ENCODE measurements at regions not wholly inside any gene's neighbourhood (a gene's known extent, or its start where the extent isn't known, plus 50 kb on each side); places are given as distances from the start of the nearest gene placed in this dataset.

DNA sequence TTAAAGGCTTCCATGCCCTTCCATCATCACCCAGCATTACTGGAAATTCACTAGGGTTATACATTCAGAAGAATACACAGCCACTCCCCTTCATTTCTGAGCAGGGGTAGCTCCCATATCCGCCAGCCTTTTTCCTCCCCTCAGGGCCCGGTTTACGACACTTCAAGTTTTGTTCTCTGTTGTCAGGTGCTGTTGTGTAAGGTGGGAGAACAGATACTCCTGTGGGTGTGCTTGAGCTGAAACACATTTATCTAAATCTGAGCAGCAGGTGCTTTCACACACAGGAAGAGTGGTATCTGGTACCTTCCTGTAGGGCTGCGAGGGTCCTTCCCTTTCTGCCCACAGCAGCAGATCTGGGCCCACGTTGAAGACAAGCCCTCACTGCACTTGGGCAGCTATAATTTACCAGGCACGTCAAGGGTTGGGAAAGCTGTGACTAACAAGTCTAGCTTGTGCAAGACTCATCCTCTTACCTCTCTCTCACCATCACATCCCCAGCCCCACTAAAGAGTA, 215.8 kb upstream of the RREB1 start:
- no peak for DNase-seq (ENCODE audit: low spot score)

DNA sequence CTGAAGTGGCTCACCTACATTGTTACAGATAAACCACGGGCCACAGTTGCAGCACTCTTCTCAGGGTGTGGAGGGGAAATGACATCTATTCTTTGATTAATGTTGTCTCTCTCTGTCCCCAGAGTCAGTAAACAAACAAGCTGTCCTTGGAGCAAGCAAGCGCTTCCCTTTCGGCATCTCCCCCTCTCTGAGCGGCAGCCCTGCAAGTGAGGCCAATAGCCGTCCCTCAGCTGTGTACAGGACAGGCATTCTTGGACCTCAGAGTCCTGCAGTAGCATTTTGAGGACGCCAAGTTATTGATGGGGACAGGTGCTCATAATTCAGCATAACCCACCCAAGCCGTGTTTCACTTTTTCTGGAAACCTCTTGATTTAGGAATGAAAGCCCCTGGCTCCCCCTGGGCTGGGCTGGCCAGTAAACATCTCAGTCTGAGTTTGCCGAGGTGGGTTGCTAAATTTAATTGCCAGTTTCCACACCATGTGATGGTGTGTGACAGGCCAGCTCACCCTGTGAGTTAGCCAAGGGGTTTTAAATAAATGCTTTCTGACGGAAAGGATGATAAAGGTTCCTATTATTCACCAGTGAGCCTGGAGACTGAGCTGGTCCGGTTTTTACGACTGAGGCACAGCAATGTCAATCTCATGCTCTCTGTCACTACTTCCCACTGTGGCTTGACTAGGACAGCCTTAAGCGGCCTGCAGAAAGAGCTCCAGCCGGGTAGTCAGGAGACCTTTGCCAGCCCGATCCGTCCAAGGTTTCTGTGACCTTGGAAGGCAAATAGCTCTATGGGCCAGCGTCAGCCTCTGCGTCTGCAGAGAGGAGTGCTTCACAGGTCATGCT, 214.8 kb upstream of the RREB1 start:
- no peak for DNase-seq (ENCODE audit: low spot score)

DNA sequence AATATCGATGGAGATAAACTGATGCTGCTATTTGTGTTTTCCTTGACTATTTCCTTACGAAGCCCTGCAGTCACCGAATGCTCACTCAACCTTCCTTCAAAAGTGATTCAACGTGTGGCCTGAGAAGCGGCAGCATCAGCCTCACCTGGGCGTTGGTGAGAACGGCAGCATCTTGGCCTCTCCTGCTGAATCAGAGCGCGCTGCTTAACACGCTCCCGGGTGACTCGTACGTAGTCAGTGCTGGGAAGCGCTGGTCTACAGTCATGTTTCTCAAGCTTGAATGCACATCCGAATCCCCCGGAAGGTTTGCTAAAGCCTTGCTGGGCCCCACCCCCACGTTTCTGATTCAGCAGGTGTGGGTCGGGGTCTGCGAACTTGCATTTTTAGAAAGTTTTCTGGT, 214.1 kb upstream of the RREB1 start:
- no peak for DNase-seq (ENCODE audit: low spot score)

DNA sequence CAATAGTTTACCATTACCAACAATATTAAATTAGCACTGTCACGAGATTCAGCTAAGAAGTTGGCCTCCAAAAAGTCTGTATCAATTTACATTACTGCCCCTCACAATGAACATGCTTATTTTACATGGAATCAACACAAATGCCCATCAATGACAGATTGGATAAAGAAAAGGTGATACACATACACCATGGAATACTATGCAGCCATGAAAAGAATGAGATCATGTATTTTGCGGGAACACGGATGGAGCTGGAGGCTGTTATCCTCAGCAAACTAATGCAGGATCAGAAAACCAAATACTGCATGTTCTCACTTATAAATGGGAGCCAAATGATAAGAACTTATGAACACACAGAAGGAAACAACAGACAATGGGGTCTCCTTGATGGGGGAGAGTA, 211.8 kb upstream of the RREB1 start:
- DNase-seq (ENCODE audit: low spot score): no peak

DNA sequence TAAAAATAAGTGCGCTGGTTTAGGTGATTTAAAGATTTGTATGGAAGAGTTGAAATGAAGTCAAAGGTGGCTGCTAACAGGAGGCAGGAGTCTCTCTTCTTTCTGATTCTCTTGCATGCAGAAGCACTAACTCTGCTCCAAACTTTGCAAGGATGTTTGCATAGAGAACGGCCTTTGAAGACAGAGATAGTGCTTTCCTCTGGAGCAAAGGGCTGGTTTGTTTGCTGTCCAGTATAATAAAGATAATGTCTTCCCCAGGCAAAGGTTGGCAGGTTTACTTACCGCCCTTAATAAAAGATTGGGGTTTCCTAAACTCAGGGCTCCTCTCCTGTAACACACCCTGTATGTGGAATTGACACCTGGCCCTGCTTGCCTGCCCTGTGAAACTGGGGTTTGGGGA, 210.6 kb upstream of the RREB1 start:
- DNase-seq (ENCODE audit: low spot score): no peak

DNA sequence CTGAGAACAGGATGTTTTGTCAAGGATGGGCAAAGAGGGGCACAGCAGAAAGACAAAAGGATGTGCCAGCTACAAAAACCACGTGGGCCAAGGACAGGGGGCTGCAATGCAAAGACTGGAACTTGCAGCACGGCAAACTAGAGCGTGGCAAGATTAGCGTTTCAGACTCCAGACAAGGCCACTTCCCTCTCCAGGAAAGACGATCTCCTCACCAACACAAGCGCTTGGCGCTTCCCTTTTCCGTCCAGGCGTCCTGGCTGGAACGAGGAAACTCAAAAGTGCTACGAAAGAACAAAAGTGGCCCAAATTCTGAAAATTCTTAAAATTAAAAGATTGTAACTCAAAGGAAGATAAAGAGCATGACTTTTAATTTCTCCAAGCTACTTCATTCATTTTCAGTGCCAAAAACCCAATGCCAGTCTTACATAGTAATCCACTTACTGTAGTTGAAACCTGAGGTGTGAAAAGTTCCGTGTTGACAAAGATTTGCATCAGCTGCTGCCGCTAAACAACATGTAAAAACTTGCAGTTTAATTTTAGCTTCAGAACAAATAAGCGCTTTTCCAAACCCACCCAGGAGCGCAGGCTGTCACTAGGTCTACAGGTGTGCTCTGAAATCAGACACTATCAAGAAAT, 207.1 kb upstream of the RREB1 start:
- no peak for DNase-seq (ENCODE audit: low spot score)

DNA sequence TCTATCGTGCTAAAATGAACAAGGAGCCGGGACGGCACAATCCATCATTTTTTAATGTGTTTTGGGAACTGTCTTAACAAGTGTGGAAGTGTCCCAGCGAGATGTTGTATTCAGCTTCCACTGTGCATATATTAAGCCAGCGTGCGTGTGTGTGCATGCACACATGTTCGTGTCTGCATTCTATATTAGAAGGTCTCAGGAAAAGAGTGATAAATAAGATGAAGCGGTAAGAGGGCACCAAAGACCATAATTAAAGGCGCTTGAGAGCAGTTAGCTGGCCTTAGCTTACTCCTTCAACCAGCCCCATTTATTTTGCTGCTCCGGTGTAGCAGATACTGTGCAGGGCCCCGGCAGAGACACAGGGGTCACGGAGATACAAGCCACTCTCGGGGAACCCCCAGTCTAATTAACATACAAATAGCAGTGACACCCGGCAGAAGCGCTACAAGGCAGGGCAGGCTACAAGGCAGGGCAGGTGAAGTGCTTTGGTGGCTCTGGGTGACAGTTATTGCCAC, 206.5 kb upstream of the RREB1 start:
- no peak for DNase-seq (ENCODE audit: low spot score)

DNA sequence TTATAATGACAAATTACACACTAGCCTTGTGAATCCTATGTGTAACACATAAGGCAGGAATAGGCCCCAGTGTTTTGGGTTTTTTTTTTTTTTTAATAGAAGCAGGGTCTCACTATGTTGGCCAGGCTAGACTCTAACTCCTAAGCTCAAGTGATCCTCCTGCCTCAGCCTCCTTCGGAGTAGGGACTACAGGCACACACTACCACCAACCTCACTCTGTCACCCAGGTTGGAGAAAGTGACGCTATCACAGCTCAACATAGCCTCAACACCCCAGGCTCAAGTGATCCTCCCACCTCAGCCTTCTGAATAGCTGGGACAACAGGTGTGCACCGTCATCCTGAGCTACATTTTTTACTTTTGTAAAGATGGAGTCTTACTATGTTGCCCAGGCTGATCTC, 205.8 kb upstream of the RREB1 start:
- DNase-seq (ENCODE audit: low spot score): no peak

DNA sequence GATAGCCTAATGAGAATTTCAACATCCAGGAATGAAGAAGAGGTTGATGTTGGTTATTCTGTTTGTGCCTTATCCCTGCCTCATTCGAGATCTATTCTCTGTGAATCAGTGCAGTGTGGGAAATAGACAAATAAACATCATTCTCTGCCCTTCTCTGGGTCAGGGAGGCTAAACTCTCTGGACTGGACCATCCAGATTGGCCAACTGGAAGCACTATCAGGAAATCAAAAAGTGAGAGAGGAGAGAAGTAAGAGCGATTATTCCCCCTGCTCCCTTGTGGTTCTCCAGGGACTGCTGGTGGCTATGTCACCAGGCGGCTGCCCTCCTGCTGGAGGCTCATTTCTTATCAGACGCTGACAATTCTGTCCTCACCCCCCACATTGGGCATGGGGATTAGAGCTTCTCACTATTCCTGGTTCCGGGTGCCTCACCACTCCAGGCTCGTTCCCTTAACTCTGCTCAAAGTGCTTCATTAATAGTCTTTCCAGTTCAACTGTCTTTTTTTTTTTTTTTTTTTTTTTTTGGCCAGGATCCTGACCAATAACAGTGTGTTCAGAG, 201.7 kb upstream of the RREB1 start:
- DNase-seq (ENCODE audit: low spot score): no peak

DNA sequence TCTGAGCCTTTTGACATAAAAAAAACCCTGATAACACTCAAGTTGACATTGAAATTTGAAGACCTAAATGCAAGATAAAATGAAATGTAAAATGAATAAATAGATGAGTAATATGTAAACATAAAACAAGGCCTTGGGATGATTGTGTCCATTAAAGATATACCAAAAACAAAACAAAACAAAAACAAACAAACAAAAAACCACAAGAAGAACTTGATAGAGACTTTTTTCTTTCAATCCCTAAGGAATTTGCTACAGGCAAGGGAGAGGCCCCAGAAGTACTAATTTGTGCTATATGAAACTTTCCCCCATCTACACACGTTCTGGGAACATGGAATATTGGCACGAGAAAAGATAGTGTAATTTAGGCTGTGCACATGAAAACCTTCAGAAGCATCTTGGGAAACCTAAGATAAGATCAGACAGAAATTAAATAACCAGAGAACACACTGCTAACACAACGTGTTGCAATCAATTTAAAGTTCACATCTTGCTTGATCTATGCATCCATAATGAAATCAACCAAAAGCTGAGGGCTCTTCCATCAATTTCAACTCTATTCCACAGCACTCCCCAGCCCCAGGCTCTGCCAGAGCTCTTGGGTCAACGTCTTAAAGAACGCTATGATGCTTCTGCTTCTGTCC, 201.1 kb upstream of the RREB1 start:
- DNase-seq (ENCODE audit: low spot score): no peak

DNA sequence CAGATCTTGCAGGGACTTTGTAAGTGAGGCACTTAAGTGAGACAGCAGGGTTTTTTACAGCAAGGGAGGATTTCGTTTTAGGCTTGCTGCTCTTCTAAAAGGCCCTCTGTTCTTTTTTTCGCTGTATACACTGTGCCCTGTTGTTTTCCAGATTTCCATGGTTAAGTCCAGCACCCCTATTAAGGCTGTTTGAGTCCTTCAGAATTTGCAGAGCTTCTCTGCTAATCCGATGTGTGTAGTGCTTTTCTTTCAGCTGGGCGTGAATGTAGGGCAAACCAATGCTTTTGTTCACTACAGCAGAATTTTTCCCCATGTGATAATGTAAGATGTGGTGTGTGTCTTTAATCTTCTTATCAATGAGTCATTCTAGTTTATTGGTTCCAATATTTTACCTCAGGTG, 200.5 kb upstream of the RREB1 start:
- DNase-seq (ENCODE audit: low spot score): no peak

DNA sequence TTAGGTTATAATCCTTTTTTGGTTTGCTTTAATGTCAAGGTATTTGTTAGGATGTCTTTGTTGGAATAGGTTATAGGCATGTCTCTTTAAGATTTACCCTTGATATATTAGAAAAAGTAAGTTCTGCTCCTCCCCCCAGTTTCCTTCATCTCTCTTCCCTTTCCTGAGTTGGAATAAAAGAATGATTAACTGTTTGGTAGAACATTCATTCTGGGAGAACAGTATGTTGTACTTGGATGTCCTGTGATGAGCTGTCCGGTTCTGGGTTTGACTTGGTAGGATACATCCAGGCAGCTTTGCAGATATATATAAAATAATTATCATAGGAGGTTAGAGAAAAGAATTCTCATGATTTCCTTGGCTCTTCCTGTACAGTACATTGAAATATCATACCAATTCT, 199.6 kb upstream of the RREB1 start:
- no peak for DNase-seq (ENCODE audit: low spot score)

DNA sequence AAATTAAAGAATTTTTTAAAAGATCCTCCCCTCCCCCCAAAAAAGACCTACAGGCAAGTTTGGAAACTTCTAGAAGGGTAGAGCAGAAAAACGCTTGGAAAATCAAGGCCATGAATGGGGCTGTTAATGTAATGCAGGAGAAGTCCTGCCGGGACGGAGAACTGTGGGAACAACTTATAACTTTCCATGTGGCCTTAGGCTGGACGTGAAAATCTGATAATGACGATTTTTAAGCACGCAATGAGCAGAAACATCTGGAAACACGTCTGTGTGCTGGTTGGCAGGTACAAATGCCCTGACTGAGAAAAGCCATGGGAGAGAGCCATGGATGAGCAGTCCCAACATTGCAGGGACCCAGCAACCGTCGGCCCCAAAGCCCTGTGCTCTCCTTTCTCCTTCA, 198.7 kb upstream of the RREB1 start:
- no peak for DNase-seq (ENCODE audit: low spot score)

DNA sequence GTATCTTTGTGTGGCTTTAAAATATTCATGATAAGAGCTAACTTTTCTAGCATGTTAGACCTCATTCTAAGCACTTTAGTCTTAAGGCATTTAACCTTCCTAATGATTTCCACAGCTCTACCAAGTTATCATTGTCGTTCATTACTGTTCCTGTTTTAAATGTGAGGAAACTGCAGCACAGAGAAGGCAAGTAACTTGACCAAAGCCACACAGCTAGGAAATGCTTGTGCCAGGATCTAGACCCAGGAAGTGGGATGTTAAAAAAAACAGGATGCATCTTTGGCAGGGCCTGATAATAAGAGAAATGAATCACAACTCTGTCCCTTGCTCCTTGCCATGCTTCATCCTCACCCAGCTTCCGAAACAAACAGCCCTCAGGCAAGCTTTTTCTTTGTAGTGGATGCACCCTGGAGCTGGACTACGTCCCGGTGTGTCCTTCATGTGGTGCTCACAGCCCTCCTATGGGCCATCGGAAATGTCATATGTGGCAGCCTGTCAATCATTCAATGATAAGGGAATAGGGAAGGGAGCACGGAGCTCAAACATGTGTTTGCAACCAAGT, 196.9 kb upstream of the RREB1 start:
- DNase-seq (ENCODE audit: low spot score): no peak

DNA sequence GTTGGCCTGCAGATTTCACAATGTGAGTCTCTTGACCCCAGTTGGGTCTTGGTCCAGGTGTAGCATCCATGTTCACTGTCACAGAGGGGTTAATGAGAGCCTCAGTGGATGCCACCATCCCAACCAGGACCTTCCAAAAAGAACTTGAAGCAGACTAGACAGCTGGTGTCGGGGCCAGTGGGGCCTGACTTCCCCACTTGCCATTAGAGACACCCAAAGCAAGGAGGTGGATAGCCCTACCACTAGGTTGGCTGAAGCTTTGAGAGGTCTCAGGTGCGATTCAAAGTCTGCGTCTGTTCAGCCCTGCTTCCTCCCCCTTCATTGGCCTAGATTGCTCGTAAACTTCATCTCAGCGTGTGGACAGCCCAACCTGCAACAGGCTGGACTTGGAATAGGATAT, 196.4 kb upstream of the RREB1 start:
- no peak for DNase-seq (ENCODE audit: low spot score)

DNA sequence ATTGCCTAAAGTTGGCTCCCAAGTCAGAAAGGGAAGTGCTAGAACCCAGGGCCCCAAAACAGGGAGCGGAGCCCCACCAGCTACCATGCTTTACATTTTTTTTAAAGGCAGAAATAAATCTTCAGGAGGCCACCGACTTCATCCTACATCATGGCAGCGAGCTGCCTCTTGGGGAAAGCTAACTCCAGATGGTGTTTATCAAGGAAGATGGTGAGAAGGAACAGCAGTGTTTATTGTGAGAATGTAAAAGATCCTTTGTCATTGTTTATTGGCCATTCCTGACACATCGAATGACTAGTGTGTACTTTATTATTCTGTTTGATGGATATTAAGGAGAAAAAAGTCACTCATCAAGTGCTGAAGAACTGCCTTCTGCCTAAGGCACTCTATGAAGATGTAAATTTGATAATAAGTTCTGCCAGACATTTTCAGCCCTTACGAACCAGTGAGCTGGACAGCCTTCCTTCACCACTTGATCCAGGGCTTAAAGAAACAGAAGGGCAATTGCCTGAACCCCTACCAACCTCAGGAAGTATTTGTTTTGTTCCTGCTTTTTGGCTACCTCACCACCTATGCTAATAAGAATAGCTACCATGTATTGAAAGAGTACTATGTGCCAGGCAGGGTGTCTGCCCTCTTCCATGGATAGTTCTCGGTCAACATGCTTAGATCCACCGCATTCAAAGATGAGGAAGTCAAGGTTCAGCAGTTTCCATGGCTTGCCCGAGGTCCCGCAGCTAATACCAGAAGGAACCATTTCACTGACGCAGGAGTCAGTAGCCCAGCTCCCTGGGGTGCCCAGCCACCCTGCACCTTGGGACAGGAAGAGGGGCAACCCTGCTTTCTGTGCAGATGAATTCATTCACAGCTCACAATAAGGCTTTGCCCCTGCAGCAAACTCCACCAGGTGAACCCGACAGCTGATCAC, 194.7 kb upstream of the RREB1 start:
- no peak for DNase-seq (ENCODE audit: low spot score)

DNA sequence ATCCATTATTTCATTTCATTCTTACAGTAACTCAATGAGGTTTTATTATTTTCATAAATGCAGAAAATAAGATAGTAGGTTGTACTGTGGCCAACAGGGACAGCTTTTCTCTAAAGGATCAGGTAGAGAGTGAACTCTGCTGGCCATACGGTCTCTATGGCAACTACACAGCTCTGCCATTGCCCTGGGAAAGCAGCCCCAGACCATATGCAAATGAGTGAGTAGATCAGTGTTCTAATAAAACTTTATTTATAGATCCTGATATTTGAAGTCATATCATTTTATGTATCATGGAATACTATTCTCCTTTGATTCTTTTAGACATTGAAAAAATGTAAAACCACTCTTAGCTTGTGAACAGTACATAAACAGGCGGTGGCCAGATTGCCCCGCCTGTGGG, 192.5 kb upstream of the RREB1 start:
- DNase-seq (ENCODE audit: low spot score): no peak

DNA sequence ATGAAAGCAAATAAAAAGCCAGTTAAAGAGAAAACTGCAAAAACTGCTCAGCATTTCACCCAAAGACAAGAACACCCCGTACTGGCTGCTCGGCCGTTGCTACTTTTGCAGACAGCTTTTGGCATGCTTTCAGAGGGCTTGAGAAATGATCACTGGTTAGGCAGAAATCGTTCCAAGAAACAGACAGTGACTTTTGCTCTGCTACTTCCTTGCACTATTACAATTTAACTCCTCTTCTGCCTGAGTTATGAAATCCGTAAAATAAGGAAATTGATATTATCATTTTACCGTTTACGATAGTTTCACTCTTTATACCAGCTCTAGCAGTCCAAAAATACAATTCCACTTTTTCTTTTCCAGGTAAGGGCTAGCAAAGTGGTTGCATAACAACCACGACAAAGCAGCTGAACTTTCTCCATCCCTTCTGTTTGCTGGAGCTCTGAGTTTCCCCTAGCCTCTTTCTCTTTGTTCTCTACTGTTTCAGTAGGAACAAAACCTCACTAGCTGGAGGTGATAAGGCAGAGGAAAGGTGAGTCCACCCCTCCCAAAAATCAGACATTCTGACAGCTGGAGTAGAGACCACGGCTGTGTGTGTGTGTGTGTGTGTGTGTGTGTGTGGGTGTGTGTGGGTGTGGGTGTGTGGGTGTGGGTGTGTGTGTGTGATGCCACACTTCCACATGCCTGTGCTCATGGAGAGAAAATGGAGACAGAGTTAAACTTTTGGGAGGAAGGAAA, 191.8 kb upstream of the RREB1 start:
- no peak for DNase-seq (ENCODE audit: low spot score)

DNA sequence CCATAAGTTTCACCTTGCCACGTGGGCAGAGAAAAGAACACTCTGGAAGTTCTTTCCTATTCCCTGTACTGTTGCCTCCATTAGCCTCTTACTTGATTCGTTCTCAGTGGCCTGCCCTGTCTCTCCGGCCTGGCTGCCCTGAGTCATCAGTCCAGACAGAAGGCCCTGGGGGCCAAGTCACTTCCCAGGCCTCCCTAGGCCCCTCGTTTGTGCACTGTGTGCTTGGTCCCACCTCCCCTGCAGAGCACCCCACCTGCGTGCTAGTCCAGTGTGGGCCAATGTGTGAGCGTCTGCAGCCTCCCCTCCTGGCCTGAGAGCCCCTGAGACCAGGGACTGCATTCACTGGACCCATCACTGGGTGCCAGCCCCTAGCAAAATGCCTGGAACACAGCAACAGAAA, 191.2 kb upstream of the RREB1 start:
- no peak for DNase-seq (ENCODE audit: low spot score)

DNA sequence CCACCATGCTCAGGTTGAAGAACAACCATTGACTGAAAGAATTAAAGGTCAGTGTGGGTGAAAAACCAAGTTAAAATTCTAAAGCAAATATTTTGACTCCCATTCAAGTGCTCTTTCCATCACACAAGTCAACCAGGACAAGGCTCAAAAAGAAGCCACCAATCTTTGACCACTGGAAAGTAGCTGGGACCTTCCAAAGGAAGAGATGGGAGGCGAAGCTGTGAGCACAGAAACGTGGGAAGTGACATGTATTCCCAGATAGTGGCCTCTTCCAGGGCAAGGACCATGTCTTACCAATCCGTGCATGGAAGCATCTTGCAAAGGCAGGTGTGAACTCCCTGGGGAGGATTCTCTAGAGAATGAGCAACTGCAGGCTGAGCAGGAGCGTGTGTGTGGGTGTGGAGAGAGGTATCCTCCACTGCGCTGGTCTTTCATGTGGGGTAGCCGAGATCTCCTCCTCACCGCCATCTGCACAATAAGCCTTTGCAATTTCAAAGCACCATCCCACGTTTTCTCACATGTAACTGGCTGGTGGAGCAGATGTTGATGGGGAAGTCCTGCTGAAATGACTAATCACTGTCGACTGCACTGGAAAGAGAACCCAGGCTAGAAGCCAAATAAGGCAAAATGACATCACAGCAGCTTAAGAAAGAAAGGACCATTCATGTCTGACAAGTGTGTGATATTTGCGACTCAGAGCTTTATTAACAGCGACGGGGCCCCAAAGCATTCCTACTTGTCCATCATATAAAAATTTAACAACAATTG, 189.4 kb upstream of the RREB1 start:
- no peak for DNase-seq (ENCODE audit: low spot score)
